Coronary artery (tissue), 2 donors: ENCODE measurements at regions not wholly inside any gene's neighbourhood (a gene's known extent, or its start where the extent isn't known, plus 50 kb on each side); places are given as distances from the start of the nearest gene placed in this dataset.
"Not testable (repeated sequence)": the region's sequence is repeated elsewhere in the genome, so short reads cannot be mapped to it uniquely, and the experiment has no call there.

Experiments used
- DNase-seq: peaks from one replicate; pipeline ENCODE4 v3.0.0-alpha.2; 2017; ENCODE audit warnings: low spot score
- H3K27ac ChIP-seq, 2 donors: fragments of 200-600 bp; sonication (generic); one replicate each; pipeline ENCODE4 v1.5.1; 2016 to 2019
- H3K4me3 ChIP-seq: fragments of 200-600 bp; sonication (generic); 2 replicates; pipeline ENCODE4 v1.5.1; 2016; ENCODE audit warnings: mild to moderate bottlenecking, moderate library complexity
- TF ChIP-seq, protein P1 (sequence below): fragments of 200-600 bp; sonication (generic); IDR thresholded peaks from one replicate; pipeline ENCODE4 v1.5.1; 2019; ENCODE audit warnings: antibody characterized with exemption

DNA sequence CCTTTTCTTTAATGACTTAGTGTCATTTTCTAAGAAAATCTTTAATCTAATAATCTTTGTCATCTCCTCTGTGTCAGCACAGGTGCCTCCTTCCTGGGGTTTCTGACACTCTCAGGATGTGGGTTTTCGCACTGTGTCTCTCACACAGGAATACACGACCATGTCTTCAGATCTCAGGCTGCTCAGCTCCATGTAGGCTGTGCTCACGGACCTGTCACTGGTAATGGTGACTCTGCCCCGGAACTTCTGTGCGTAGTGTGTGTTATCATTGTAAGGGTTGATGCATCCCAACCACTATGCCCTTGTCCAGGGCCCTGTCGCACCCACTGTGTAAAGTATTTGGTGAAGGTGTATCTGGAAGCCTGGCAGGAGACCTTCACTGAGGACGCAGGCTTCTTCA is 647.8 kb downstream of the TMEM121 start:
- H3K27ac ChIP-seq: no peak overlapping the region

DNA sequence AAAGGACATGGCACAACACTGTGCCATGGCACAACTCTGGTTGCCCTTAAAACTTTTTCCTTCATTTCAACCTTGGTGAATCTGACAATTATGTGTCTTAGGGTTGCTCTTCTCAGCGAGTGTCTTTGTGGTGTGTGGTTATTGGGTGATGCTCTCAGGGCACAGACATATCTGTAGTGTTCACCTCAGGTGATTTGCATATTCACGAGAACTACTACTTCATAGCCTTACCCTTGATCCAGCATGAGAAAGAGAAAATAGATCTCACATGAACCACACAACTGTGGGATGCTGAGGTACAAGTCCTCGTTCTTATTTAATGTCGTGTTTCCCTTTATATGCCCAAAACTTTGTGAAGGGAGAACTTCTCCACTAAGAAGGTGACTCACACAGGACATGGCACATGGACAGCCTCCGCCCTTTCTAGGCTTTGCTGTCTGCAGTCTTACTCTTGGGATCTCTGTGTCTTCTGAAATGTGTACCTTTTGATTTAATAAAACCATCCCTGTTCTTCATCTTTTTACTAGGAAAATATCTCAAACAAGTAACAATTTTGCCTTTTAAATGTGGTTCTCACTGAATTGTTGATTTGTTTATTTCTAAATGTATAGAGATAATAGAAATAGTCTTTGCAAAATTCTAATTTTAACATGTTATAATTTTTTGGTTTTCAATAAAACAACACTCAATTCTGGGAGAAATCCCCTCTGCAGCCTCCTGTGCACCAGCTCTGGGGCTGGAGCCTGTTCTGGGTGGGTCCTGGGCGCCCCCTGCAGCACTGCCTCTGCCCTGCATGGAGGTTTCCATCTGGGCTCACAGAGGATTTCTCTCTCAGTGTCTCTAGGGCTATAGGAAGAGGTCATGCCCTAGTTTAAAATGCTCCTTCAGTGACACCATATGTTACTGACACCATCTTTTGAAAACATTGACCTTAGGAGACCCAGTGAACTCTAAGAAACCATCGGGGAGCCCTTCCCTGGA is 651.2 kb downstream of the TMEM121 start:
- not testable (repeated sequence) for DNase-seq, H3K4me3 ChIP-seq, H3K27ac ChIP-seq

More for the DNA sequence above, 647.8 kb downstream of the TMEM121 start:
- no peak overlapping the region for H3K4me3 ChIP-seq
- TF ChIP-seq, protein P1, sequence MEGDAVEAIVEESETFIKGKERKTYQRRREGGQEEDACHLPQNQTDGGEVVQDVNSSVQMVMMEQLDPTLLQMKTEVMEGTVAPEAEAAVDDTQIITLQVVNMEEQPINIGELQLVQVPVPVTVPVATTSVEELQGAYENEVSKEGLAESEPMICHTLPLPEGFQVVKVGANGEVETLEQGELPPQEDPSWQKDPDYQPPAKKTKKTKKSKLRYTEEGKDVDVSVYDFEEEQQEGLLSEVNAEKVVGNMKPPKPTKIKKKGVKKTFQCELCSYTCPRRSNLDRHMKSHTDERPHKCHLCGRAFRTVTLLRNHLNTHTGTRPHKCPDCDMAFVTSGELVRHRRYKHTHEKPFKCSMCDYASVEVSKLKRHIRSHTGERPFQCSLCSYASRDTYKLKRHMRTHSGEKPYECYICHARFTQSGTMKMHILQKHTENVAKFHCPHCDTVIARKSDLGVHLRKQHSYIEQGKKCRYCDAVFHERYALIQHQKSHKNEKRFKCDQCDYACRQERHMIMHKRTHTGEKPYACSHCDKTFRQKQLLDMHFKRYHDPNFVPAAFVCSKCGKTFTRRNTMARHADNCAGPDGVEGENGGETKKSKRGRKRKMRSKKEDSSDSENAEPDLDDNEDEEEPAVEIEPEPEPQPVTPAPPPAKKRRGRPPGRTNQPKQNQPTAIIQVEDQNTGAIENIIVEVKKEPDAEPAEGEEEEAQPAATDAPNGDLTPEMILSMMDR: no peak
- DNase-seq: no peak

DNA sequence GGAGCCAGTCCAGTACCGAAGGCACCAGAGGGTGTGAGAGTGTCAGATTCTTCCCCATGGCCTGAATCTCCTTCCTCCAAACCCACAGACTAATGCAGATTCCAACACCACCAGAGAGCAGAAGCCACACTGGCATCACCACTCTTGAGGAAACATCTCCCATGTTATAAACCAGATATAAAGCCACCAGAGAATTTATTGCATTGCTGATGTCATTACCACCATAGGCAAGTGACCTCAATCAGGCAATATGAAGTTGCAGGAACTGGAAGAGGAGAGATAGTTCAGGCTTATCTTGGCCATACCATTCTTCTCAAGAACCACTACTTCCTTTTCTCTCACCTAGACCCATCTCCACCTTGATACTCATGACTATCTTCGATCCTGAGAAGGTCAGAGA is 653.4 kb downstream of the TMEM121 start:
- no peak for DNase-seq
- H3K4me3 ChIP-seq: no peak overlapping the region
- TF ChIP-seq, protein P1: no peak

DNA sequence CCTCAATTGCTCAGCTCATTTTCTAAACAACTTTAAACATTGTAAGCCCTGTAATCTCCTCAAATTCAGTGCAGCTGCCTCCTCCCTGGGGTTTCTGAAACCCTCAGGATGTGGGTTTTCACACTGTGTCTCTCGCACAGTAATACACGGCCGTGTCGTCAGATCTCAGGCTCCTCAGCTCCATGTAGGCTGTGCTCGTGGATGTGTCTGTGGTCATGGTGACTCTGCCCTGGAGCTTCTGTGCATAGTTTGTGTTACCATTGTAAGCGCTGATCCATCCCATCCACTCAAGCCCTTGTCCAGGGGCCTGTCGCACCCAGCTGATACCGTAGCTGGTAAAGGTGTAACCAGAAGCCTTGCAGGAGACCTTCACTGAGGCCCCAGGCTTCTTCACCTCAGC is 658.4 kb downstream of the TMEM121 start:
- H3K27ac ChIP-seq, H3K4me3 ChIP-seq, DNase-seq: not testable (repeated sequence)

More for the DNA sequence above, 653.4 kb downstream of the TMEM121 start:
- H3K27ac ChIP-seq: no peak overlapping the region

DNA sequence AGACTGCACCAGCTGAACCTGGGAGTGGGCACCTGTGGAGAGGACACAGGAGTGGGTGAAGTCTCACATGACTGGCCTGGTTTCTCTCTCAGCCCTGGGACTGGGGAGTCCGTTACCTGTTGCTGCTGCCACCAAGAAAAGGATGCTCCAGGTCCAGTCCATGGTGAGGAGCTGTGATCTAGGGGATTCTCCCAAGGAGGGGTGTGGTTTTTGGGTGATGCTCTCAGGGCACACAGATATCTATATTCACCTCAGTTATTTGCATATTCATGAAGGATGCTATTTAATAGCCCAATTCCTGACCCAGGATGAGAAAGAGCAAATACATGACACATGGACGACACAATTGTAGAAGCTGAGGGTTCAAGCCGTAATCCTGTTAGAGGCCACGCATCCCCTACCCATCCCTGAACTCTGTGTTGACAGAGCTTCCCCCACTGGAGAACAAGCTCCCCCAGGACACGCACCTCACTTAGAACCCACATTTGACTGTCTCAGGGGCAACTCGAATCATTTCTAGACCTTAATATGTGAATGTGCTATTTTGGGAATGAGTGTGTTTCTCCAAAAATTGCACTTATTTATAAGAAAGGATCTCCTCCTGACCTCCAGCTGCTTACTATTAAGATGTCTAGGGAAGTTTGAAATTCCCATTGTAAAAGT is 658.9 kb downstream of the TMEM121 start:
- not testable (repeated sequence) for DNase-seq, H3K27ac ChIP-seq, H3K4me3 ChIP-seq

DNA sequence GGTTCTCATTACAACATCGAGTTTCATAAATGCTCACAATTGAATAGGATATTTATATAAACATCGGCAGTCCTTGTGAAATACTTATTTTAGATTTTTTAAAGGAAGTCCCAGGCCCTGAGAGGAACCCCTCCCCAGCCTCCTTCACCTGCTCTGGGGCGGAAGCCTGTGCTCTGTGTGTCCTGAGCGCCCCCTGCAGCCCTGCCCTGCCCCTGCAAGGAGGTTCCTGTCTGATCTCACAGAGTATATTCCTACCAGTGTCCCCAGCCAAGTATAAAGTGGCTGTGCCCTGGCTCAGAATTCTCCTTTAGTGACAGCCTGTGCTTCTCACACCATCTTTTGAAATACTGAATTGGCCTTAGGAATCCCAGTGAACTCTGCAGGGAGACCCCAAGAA is 659.5 kb downstream of the TMEM121 start:
- no peak for DNase-seq

DNA sequence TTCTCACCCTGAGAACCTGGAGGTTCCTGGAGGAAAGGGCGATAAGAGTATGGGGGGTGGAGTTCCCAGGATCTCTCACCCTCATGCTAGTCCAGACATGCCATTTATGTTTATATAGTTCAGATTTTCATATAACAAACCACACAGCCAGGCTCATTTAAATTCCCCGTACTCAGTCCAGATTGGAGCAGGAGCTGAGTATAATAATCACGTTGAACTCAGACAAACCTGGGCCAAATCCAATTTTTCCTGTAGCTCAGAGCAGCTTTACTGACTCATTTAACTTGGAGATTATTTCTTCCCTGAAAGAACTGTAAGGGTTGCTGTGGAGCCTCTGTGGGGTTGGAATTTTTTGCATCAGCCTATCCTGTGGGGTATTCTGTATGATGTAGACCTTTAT is 660.8 kb downstream of the TMEM121 start:
- Histone ChIP-seq H3K27ac (no peak overlapping the region), H3K4me3 (no peak overlapping the region)
- DNase-seq: no peak
- TF ChIP-seq, protein P1: no peak

More for the DNA sequence above, 659.5 kb downstream of the TMEM121 start:
- Histone ChIP-seq H3K27ac (no peak overlapping the region), H3K4me3 (no peak overlapping the region)
- TF ChIP-seq, protein P1: no peak

DNA sequence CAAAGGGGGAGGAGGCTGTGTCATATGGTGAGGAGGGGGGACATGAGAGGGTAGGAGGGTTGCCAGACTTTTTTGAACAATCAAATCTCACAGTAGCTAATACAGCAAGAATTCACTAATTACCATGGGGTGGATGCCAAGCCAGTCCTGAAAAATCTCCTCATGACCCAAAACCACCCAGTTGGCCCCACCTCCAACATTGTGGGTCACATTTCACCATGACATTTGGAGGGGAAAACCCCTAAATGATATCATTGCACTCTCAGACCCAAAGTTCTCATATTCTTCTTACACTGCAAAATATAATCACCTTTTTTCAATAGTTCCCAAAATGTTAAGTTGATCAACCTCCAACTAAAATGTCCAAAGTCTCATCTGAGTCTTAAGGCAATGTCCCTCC is 666.3 kb downstream of the TMEM121 start:
- not testable (repeated sequence) for H3K4me3 ChIP-seq, H3K27ac ChIP-seq, DNase-seq

DNA sequence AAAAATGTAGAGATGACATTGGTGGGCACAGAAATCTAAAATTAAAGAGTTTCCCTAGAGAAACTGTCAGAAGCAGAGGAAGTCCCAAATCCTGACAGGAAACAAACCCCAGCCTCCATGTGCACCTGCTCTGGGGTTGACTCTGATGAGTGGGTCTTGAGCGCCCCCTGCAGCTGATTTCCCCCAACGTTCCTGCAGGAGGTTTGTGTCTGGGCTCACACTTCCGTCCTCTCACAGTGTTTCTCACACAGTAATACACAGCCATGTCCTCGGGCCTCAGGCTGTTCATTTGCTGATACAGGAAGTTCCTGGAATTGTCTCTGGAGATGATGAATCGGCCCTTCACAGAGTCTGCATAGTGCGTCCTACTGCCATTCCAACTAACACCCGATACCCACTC is 670.1 kb downstream of the TMEM121 start:
- not testable (repeated sequence) for H3K27ac ChIP-seq, H3K4me3 ChIP-seq, DNase-seq

DNA sequence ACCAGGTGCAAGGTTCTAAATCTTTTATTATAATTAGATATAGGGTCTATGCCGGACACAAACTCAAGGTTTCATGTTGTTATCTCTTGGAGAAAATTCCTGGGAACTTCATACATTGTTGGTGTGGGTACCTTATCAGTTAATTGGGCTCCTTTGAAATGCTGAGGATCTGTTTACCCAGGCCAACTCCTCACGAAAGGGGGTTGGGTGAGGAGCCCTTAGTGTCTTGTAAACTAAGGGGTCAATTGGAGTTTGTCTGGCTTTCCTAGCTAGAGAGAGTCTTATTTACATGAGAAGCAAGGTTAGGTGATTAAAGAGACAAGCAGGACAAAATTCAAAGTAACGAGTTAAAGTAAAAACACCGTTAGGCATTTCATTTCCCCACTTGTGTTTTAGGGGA is 670.9 kb downstream of the TMEM121 start:
- not testable (repeated sequence) for H3K27ac ChIP-seq, DNase-seq, H3K4me3 ChIP-seq
